ENCODE measurements at regions not wholly inside any gene's neighbourhood (a gene's known extent, or its start where the extent isn't known, plus 50 kb on each side); places are given as distances from the start of the nearest gene placed in this dataset.

DNA sequence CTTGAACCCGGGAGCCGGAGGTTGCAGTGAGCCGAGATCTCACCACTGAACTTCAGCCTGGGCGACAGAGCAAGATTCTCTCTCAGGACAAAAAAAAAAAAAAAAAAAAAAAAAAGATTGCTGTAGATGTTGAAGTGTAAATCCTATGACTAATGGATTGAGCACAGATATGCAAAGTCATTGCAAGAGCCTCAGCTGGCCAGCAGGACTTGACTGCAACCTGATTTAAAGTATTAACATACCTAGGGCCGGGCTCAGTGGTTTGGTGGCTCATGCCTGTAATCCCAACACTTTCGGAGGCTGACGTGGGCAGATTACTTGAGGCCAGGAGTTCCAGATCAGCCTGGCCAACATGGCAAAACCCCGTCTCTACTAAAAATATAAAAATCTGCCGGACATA lies 69.6 kb upstream of the EPCAM start:
- H3K4me1 ChIP-seq: peaks cover 12% of the 10 kb centered on the region
- DNase-seq: no peak

DNA sequence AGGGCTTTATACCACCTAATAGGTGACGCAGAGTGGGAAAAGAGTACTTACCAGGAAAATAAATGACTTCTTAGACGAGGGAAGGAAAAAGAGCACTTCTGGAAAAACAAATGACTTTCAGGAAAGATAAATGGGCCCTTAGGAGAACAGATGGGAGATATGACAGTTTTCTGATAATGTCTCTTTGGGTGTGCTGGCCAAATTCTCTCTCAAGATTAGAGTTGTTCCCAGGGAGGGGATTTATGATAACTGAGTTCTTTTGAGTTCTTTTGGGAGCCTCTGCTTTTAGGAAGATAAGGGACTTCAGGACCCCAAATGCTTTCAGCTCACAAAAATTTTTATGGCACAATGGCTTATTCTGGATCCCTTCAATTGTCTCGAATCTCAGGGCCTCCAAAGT lies 70.3 kb upstream of the EPCAM start:
- no peaks in the 10 kb centered on the region for H3K27me3 ChIP-seq
- H3K36me3 ChIP-seq: no peaks in the 10 kb centered on the region
- no peak overlapping the region for H3K4me3 ChIP-seq (ENCODE audit: low read depth, low read length)
- TF ChIP-seq, protein P1, sequence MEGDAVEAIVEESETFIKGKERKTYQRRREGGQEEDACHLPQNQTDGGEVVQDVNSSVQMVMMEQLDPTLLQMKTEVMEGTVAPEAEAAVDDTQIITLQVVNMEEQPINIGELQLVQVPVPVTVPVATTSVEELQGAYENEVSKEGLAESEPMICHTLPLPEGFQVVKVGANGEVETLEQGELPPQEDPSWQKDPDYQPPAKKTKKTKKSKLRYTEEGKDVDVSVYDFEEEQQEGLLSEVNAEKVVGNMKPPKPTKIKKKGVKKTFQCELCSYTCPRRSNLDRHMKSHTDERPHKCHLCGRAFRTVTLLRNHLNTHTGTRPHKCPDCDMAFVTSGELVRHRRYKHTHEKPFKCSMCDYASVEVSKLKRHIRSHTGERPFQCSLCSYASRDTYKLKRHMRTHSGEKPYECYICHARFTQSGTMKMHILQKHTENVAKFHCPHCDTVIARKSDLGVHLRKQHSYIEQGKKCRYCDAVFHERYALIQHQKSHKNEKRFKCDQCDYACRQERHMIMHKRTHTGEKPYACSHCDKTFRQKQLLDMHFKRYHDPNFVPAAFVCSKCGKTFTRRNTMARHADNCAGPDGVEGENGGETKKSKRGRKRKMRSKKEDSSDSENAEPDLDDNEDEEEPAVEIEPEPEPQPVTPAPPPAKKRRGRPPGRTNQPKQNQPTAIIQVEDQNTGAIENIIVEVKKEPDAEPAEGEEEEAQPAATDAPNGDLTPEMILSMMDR (IDR thresholded peaks at IDR 0.05; ENCODE audit: low read depth, low read length): no peak
- peaks cover 7% of the 10 kb centered on the region for H3K4me1 ChIP-seq
- DNase-seq: no peak
- H3K9me3 ChIP-seq: no peaks in the 10 kb centered on the region

More for the DNA sequence above, 69.6 kb upstream of the EPCAM start:
- no peaks in the 10 kb centered on the region for H3K9me3 ChIP-seq
- TF ChIP-seq, protein P1 (IDR thresholded peaks at IDR 0.05; ENCODE audit: low read depth, low read length): no peak
- H3K36me3 ChIP-seq: no peaks in the 10 kb centered on the region
- no peak overlapping the region for H3K4me3 ChIP-seq (ENCODE audit: low read depth, low read length)
- no peaks in the 10 kb centered on the region for H3K27me3 ChIP-seq

DNA sequence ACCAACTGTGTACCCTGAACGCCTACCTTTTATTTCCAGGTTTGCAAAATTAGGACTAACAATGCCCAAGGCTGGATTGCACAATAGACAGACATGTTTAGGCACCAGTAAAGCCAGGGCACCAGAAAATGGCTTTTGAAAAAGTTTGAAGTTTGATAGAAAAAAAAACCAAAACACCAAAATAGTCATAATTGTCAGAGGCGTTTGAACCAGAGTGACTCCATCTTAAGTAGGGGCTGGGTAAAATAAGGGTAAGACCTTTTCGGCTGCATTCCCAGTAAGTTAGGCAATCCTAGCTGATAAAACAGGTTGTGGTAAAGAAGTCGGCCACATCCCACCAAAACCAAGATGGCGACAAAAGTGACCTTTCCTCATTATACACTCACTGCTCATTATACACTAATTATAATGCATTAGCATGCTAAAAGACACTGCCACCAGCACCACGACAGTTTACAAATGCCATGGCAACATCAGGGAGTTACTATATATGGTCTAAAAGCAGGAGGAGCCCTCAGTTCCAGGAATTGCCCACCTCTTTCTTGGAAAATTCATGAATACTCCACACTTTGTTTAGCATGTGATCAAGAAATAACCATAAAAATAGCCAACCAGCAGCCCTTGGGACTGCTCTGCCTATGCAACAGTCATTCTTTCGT lies 71.2 kb upstream of the EPCAM start:
- H3K9me3 ChIP-seq: no peaks in the 10 kb centered on the region
- TF ChIP-seq, protein P1 (IDR thresholded peaks at IDR 0.05; ENCODE audit: low read depth, low read length): no peak
- H3K27me3 ChIP-seq: no peaks in the 10 kb centered on the region
- H3K36me3 ChIP-seq: no peaks in the 10 kb centered on the region
- no peak overlapping the region for H3K4me3 ChIP-seq (ENCODE audit: low read depth, low read length)
- H3K4me1 ChIP-seq: no peaks in the 10 kb centered on the region; the same call in 1 of the 2 replicates
- DNase-seq: no peak

DNA sequence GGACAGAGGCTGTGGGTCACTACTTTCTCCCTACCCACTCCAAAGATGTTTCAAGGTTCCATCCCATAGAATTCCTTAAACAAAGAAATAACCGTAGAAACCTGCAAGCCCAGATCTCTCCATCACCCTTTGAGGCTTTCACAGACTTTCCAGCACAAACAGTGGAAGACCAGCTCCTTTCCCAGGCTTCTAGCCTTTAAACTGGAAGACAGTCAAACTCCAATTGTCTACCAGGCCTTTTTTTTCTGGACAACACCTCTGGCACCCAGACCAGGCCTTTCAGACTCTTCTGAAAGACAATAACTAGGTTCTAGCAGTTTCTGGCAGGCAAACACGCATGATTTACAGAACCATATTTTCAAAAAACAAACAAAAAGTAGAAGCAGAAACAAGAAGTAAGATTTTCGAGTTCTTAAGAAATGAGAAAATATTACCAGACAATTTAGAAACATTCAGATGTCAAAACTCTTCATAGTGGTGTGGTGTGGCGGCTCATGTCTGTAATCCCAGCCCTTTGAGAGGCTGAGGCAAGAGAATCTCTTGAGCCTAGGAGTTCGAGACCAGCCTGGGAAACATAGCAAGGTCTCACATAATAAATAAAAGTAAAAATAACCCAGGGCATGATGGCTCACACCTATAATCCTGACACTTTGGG lies 73.0 kb upstream of the EPCAM start:
- Histone ChIP-seq H3K4me3 (ENCODE audit: low read depth, low read length) (no peak overlapping the region), H3K4me1 (no peaks in the 10 kb centered on the region; the same call in 1 of the 2 replicates)
- no peak for DNase-seq

DNA sequence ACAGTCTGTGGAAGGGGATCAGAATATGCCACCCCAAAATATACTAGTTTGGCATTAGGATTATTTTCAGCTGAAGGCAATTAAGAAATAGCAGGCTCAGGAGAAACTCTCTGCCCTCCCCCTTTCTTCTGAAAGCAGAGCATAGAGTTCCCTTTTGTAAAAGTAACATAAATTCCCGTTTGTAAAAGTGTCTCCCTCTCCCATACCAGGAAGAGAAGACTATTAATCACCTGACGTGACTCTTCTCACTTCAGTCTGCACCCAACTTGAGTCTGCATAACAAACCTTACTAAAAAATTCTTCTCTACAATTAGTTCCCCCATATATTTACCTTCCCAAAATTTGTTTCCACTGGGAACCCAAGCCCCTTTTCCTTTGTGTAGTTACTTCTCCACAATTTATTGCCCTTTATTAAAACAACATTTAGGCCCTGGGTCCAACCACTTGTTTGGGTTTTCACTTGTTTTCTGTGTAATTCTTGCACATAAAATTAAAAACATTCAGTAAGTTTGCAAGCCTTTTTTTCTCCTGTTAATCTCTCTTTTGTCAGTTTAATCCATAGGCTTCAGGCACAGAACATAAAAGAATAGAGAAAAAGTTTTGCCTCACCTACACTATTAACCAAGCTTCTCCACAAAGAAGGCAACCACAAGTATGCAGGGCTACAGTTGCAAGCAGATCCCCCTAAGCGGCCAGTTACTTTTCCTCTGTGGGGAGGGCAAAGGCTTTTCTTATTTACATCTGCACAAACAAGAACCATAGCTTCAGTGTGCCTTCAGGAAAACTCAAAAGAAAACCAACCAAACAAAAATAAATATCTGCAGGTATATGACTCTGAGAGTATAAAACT lies 73.8 kb upstream of the EPCAM start:
- no peaks in the 10 kb centered on the region for H3K9me3 ChIP-seq
- no peak overlapping the region for H3K4me3 ChIP-seq (ENCODE audit: low read depth, low read length)
- no peaks in the 10 kb centered on the region for H3K27me3 ChIP-seq
- H3K36me3 ChIP-seq: no peaks in the 10 kb centered on the region
- DNase-seq: no peak
- TF ChIP-seq, protein P1 (IDR thresholded peaks at IDR 0.05; ENCODE audit: low read depth, low read length): no peak
- H3K4me1 ChIP-seq: no peaks in the 10 kb centered on the region; the same call in 1 of the 2 replicates

More for the DNA sequence above, 73.0 kb upstream of the EPCAM start:
- Histone ChIP-seq H3K9me3 (no peaks in the 10 kb centered on the region), H3K27me3 (no peaks in the 10 kb centered on the region), H3K36me3 (no peaks in the 10 kb centered on the region)
- TF ChIP-seq, protein P1 (IDR thresholded peaks at IDR 0.05; ENCODE audit: low read depth, low read length): no peak

Measured in BE2C (cell line).